Stimulated activated CD4-positive, alpha-beta T cell treated with anti-CD3 and anti-CD28 coated beads, TNF-alpha, amount 100 ng/mL, for 4 hours (primary cell): ENCODE measurements at regions not wholly inside any gene's neighbourhood (a gene's known extent, or its start where the extent isn't known, plus 50 kb on each side); places are given as distances from the start of the nearest gene placed in this dataset.
"Not testable (repeated sequence)": the region's sequence is repeated elsewhere in the genome, so short reads cannot be mapped to it uniquely, and the experiment has no call there.

Source experiments
- DNase-seq, 3 experiments: peaks; one replicate each; pipeline ENCODE4 v3.0.0-alpha.2; 2020; ENCODE audit warnings: low read depth in 3 of 3

DNA sequence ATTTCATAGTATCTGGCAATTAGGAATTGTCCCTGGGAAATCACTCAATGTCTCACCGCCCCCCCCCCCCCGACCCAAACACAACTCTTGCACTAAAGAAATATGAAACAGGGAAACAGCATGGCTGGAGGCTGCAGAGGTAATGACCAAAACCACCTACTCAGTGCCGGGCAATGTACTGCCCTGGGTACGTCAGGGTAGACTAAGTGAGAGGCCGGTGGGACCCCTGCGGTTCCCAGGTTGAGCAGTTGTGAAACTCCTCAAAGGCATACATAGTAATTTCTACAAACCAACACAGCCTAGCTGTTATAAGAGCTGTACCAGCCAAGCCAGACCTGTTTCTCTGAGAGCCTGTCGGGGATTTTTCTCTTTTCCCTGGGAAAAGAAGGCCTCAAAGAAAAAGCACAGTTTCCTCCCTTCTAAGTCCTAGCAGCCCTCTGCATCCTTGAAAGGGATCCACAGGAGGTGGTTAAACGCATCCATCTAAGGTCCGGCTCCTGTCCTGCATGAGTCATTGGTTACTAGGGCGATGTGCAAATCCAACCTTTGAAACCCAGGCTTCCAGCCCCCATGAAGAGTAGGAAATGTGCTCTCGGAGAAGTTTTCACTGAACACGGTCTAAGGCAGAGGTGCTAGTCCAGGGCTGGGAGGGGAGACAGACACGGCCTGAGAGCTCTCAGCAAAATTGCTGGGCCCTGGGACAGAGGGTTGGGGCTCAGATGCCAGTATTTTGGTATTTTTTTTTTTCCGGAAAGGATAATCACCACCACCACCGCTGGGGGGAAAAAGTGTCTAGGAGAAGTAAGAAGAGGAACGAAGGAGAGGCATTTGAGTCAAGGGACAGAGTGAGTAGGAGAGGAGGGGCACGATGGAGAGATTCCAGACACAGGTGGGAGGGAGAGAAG lies 172.8 kb downstream of the ATP6V0E2 start:
- DNase-seq: not testable (repeated sequence)

DNA sequence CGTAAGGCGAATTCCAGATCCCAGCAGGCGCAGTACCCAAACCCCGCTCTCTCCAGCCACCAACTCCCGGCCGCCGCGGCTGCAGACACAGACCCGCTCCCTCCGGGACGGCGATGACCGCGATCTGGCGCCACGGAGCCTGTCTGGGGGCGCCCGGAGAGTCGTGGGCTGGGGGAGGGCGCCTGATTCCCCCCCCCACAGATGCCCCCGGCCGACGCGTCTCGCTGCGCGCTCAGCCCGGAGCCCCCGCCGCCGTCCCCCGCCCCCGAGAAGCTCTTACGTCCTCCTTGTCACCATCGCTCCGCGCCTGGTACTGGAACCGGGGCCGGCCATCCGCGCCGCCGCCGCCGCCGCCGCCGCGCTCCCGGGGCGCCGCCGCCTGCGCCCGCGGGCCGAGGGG lies 173.6 kb downstream of the ATP6V0E2 start:
- DNase-seq: not testable (repeated sequence)

DNA sequence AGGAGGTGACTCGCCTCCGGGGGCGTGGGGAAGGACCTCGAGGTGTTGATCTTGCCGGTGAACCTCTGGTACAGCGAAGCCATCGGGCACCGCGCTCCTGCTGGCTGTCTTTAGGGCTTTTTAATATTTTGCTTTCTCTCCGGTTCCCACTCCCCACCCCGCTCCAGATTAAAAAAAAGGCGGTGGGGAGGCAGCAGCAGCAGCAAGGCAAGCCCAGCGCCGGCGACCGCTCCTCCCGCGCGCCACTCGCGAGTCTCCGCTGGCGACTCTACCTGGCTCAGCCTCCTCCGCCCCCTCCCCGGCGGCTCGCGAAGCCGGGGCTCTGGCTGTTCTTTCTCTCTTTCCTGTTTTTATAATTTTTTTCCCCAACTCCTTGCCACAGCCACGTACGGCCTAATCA lies 174.0 kb downstream of the ATP6V0E2 start:
- not testable (repeated sequence) for DNase-seq

DNA sequence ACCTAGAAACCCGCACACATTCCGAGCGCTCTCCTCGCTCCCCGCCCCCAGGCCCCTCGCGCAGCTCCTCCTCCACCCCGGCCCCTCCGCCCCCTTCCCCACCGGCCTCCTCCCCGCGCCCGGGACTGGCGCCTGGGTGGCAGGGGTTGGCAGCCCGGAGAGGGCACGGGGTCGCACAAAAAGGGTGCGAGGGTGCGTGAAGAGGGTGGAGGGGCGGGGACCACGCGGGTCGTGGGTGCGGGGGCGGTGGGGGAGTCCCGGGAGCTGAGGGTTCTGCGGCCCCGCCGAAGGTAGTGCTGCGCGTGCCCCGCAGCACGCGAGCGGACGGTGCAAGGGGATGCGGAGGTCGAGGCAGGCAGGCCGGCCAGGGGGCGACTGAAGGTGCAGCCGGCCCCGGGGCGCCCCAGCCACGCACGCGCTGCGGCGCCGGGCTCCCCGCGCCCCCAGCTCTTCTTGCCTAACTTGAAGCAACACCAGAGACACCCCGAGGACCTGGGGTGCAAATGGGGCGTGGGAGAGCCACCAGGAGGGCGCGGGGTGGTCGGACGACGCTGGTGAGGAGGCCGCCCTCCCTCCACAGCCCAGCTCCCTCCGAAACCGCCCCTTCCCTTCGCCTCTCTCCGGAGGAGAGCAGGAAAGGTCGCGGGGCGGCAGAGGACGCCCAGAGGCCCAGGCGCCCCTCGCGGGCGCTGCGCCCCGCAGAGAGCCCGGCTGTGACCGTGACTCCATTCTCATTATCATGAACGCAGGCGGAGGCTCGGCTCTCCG lies 174.7 kb downstream of the ATP6V0E2 start:
- not testable (repeated sequence) for DNase-seq

DNA sequence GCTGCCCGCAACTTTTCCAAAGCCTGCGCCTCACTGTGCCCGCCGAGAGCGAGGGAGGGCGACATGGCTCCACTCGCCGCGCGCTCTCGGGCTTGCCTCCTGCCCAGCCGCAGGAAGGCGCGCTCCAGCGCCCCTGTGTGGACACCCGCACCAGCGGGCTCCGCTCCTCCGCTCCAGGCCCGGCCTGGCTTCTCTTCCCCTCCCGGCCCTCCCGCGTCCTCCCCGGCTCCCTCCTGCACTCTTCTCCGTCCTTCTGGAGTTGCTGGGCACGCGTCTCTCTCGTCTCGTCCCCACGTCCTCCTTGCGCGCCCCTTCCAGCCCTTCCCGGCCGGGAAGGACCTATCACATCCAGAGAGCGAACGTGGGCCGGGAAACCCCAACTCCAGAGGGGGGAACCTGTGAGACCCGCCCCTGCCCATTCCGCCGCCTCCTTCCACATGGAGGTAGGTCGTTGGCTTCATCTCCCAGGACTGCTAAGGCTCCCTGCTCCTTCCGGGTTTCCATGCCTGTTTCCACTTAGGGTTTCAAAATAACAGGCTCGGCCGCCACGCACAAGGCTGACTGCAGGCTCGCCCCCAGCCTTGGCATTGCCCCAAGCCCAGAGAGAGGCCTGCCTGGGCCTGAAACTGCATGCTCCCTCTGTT lies 175.4 kb downstream of the ATP6V0E2 start:
- not testable (repeated sequence) for DNase-seq

DNA sequence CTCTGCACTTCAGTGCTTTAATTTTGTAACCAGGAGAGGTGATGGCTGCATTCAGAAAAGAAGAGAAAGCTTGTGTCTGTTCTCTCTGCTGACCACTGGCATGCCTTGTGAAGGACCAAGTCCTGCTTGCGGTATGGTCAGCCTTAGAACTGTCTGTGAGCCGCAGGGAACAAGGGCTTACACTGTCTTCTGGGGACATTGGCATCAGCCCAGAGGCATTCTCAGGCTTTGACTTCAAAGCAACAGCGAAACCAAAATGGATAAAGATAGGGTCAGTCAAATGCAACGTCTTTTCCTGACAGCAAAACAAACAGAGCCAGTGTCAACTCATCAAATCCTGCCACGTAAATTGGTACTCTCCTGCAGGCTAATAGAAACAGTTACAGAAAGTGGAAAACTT lies 179.6 kb downstream of the ATP6V0E2 start:
- DNase-seq: not testable (repeated sequence)

DNA sequence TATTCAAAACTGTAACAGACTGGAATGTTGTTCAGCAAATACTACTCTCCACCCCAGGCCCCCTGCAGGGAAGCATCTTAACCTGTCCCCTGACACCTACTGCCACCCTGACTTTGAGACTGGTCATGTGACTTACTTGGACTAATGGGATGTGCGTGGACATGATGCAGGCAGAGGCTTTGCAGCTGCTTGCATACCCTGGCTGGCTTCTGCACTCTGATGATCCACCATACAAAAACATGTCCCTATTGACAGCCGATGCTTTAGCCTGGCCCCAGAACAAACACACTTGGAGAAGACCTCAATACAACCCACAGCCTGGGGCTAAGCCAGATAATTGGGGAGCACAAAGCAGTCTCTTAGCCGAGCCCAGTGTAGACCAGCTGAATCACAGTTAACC lies 180.5 kb downstream of the ATP6V0E2 start:
- not testable (repeated sequence) for DNase-seq

DNA sequence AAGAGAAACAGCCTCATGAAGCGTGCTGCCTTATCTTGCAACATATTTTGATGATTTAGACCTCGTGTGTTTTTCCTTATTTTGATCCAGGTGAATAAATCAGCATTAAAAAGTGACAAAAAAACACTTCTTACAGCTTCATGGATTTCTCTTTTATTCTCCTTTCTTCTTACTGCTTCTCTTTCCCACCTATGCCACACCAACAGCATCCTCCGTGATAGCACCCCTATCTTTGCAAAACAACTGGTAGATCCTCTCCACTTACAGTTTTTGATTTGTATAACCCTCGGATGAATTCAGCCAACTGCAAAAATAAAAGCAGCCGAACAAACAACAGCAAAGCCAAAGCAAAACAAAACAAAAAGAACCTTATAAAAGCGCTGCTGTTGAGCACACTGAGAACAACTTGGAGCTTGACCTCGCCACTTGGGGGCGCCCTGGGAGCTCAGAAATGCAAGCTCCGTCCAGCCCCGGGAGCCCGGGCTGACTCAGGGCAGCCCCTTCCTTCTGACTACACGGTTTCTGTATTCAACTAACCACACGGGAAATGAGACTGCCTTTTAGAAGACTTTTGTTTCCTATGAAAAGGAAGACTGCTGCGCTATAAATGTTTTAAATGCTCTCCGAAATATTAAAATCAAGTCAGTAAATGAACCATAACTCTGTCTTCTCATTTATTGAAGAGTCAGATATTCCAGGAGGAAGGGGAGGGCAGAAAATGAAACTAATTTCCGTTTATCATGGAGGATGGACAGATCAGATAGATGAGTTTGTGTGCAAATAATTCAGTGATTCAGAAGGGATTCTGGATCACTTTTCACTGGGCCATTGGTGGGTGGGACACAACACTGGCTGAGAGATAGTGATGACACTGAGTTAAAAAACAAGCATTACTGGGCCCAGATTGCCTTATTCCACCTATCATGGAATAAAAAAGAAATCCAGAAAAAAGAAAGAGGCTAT lies 186.8 kb downstream of the ATP6V0E2 start:
- peak; percentile 69 to 79 (median 76) for DNase-seq

DNA sequence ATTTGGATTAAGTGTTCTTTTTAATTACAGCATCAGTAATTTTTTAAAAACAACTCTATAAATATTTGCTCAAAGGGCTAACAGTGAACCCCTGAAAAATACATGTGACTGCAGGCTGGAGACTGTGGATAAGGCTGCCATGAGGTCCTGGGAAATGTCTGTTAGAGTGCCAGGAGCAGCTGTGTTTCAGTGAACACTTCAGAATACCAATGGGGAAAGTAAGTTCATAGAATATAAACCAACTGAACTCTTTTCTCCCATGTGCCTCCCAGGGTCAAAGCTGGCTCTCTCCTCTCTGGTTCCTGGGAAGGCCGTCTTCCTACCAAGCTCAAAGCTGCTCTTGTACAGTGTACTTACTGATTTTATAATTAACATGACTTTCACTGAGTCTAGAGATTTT lies 189.4 kb downstream of the ATP6V0E2 start:
- not testable (repeated sequence) for DNase-seq

DNA sequence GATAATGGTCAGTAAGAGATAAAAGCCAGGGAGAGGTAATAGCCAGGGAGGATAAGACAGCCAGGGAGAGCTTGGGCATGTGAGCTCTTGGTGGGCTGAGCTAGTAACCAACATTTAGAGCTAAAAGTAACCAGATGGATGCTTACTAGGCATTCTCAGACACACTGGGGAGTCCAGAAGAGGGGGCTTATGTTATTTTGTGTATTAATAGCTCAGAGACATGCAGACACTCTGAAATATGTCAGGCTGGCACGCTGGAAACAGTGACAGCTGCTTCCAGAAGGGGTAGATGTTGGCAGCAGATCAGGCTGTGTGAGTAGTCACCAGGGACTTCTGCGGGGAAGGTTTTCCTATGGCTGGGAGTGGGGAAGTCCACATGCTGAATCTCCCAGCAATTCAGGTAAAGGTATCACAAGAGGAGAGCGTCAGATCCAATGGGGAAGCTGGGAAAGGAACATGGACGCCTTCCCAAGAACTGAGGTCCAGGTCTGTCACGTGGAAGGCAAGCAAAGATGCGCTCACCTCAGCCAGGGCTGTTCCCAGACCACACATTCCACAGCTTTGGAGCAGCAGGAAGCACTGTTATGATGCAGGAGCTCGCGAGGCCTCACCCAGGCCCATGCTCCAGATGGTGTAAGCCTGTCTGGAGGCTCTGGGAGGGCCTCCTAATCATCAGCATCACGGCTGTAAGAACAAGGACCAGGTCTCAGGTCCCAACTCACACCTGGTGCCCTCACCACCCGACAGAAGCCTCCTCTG lies 196.0 kb downstream of the ATP6V0E2 start:
- not testable (repeated sequence) for DNase-seq

DNA sequence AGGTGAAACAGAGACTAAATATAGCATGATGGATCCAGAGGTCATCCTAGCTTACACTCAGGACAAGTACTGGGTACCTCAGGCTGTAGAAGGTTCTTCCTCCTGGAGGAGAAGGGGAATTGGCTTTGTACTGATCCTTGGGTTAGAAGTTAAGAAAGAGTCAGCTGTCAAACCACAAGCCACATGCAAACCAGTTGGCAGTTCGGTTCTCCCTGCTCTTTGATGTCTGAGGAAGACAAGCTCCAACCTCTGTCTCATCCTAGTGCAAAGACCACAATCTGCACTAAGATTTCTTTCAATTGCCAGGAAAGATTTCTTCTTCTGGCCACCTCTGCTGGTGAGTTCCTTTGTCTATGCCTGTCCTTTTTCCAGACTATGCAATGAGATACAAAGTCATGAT lies 203.8 kb downstream of the ATP6V0E2 start:
- not testable (repeated sequence) for DNase-seq

DNA sequence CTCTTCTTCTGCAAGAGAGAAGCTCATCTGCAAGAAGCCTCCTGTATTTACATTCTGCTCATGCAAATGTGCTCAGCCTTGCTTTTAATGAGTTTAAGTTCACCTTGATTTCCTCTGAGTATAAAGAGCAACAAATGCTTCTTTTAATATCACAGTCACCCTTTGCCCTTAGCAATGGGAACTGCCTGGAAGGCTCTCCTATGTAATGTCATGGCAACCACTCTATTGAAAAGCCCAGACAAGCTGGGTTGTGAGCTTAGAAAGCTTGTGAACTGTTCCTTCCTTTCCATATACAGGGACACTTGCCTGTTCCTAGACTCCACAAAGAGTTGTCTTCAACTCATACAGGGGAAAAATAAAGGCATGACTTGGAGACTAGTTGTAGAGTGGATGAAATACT lies 208.1 kb downstream of the ATP6V0E2 start:
- DNase-seq: not testable (repeated sequence)

DNA sequence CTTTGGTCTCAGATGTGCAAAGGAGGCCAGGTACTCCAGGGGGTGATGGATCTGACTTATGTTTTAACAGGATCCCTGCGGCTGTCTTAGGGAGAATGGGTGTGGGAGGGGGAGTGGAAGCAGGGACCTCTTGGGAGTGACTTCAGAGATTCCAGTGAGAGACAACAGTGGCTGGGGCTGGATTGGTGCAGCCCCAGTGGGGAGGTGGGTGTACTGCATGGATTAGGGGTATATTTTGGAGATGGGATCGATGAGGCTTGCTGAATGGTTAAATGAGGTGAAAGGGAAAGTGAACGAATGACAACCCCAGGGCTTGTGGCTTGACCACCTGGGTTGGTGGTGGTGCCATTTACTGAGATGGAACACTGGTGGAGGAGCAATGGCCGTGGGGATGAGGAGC lies 211.0 kb downstream of the ATP6V0E2 start:
- DNase-seq: not testable (repeated sequence)

DNA sequence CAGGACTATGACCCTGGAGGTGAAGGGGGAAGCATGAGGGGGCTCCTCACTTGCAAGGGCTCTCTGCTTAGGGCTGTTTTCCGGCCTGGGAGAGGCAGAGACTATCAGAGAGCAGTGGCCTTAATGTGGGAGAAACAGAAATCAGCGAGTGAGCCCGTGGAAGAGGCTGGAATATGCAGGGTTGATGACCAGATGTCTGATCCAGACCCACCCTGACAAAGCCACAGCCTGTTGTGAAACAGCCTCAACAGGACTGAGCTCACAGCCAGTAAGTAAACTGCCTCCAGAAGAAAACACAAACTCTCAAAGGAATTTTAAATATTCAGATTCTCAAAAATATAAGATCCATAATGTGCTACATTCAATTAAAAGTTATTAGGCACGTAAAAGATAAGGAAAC lies 213.7 kb downstream of the ATP6V0E2 start:
- DNase-seq: not testable (repeated sequence)

DNA sequence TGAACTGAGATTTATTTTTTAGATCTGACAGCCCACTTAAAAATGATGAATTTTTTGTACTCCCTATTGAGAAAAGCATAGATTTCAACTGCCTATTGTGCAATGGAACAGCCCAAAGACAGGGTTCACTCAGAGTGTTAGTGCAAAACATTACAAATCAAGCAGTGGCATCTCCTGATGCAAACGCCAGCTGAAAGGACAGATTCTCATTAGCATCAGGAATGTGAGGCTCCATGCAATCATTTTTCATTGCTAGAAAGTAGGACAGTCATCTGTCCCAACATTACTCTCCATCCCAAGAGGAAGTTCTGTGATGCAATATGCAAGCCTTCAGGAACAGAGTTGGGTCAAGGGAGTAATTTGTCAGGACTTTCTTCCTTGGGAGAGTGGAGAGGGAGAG lies 215.4 kb downstream of the ATP6V0E2 start:
- not testable (repeated sequence) for DNase-seq

DNA sequence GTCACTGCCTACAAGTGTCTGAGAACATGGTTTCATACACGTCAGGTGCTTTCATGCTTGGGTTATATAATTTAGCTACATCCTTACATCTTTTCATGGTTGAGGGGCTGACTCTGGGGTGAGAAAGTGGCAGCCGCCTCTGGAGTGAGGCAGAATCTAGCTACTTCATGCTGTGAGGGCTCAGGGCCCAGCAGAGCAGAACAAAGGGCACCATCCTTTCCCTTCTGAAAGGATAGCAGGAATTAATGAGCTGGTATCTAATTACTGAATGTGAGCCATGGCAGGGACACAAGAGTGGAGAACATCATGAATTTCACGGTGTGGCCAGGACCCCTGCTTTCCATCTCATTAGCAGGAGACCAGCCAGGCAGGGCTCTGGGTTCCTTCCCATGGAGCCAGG lies 217.0 kb downstream of the ATP6V0E2 start:
- not testable (repeated sequence) for DNase-seq

DNA sequence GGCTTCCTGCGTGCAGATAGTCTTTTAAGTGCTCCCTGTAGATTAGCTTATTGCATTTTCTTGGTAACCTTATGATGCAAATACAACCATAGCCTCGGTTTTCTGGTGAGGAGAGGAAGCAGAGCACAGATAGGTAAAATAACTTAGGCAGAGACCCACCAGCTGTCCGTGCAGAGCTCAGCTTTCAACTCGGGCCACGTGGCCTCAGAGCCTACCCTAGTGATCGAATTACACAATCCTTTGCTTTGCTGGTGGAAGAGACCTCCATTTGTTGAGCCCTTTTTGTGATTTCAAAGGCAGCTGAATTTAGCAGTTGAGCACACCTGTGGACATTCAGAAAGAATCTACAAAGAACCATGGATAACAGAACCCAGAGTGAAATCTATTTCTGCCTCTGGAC lies 220.1 kb downstream of the ATP6V0E2 start:
- not testable (repeated sequence) for DNase-seq

DNA sequence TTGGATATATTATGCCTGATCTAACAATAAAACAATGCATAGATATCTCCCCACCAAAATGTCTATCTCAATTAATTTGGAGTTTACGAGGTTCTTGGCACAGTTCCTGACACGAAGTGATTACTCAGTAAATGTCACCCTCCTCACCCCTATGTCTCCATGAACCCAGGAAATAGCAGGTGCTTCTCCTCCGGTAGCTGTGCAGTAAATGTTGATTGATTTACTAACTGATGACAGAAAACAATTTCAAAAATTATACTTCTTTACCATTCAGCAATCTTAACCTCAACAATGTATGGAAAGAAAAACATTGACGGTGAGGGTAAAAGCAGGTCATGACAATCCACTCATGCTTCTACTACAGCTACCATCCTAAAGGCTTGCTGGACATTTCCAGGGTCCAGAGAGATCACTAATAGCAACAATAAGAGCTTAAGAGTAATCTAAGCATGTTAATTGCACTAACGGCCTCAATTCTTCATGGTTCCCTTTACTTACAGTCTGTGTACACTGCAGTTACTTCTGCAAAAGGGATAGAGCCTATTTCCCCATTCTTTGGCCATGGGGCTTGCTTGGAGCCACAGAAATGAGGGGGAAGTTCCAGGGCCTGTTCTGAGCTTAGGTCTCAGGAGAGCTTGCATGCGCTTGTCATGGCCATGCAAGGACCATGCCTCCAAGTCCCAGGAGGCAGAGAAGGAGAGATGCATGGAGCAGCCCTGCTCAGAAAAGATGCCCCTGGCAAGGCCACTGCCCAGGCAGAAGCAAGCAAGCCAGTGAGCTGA lies 222.6 kb downstream of the ATP6V0E2 start:
- DNase-seq: not testable (repeated sequence)

DNA sequence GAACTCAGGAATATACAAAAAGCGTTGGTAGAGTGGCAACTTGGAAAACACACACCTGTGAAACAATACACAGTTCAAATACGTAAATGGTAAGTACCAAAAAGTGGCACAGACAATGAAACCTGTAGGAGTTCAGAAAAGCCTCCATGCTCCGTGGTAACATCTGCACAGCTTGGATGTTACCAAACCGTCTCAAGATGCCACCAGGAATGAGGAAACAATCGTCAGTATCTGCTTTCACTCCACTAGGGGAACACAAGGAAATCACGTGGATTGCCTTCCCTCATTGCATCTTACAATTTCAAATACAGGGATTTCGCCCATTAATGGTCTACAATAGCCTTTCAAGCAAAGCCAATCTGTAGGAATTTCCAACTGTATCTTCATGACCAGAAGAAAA lies 224.6 kb upstream of the LRRC61 start:
- DNase-seq: not testable (repeated sequence)
